PC-9 (cell line): ENCODE measurements at regions not wholly inside any gene's neighbourhood (a gene's known extent, or its start where the extent isn't known, plus 50 kb on each side); places are given as distances from the start of the nearest gene placed in this dataset.

ENCODE experiments used
- EZH2 ChIP-seq: fragments of 200-600 bp; sonication (generic); IDR thresholded peaks from 2 replicates; pipeline ENCODE4 v1.8.0; 2017; ENCODE audit warnings: antibody characterized with exemption, low read depth
- TF ChIP-seq, protein P1 (sequence below): fragments of 200-600 bp; sonication (generic); conservative IDR thresholded peaks from 2 replicates; pipeline ENCODE4 v1.6.1; 2017; ENCODE audit warnings: mixed run types, antibody characterized with exemption, mild to moderate bottlenecking, moderate library complexity

DNA sequence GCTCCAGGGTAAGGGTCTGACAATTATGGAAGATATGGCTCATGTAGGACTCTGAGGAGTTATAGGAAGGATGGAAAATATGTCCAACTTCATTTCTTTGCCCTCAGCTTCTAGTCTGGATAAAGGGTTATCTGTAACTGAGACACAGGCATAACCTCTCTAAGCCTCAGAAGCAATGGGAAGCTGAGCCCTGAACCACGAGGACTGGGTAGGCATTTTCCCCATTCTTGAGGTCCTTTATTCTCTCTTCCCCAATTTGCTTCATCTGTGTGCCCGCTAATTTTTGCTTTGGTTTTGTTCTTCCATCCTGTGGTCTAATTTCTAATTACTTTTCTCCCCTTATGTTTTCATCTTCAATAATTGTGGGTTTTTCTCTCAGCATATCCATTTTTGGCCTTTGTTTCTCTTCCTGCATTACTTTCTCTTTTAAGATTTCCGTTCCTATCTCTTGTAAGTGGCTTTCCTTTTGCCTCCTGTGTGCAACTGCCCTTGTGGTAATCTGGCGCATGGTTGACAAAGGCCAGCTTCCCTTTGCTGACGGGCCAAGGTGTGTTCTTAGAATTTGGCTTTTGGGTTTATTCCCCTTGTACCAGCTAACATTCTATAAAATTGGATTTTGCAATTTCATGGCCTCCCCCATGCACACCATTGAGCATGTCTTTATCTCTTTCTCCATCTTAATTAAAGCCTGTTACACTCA is 343.8 kb downstream of the TXNL1 start:
- TF ChIP-seq, protein P1, sequence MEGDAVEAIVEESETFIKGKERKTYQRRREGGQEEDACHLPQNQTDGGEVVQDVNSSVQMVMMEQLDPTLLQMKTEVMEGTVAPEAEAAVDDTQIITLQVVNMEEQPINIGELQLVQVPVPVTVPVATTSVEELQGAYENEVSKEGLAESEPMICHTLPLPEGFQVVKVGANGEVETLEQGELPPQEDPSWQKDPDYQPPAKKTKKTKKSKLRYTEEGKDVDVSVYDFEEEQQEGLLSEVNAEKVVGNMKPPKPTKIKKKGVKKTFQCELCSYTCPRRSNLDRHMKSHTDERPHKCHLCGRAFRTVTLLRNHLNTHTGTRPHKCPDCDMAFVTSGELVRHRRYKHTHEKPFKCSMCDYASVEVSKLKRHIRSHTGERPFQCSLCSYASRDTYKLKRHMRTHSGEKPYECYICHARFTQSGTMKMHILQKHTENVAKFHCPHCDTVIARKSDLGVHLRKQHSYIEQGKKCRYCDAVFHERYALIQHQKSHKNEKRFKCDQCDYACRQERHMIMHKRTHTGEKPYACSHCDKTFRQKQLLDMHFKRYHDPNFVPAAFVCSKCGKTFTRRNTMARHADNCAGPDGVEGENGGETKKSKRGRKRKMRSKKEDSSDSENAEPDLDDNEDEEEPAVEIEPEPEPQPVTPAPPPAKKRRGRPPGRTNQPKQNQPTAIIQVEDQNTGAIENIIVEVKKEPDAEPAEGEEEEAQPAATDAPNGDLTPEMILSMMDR = no peak
- no peak for TF ChIP-seq EZH2
